ENCODE measurements at regions not wholly inside any gene's neighbourhood (a gene's known extent, or its start where the extent isn't known, plus 50 kb on each side); places are given as distances from the start of the nearest gene placed in this dataset.

- no peak for DNase-seq
- intact Hi-C loops (cut with DNase I): no loop called here
- no peak for ATAC-seq
- H3K36me3 ChIP-seq: no peaks in the 10 kb centered on the region
- H3K9me3 ChIP-seq: peaks cover 0 to 4% of the 10 kb centered on the region in 2 donors
- H3K4me3 ChIP-seq: no peak overlapping the region
- no peak overlapping the region for H3K27ac ChIP-seq
- TF ChIP-seq CTCF (IDR thresholded peaks at IDR 0.05): no peak
- no peaks in the 10 kb centered on the region for H3K4me1 ChIP-seq
- H3K27me3 ChIP-seq: no peaks in the 10 kb centered on the region
These were observed 152.2 kb upstream of the MEIS2 start for GRCh38 chr15:37252530-37252929.

GRCh38 chr15:37253877-37254276 is 153.5 kb upstream of the MEIS2 start:
- Histone ChIP-seq H3K27ac (no peak overlapping the region), H3K4me1 (no peaks in the 10 kb centered on the region), H3K36me3 (no peaks in the 10 kb centered on the region), H3K4me3 (no peak overlapping the region), H3K9me3 (peaks cover 0 to 4% of the 10 kb centered on the region in 2 donors), H3K27me3 (no peaks in the 10 kb centered on the region)
- intact Hi-C loops (cut with DNase I): no loop called here
- DNase-seq (no peak), ATAC-seq (no peak)
- TF ChIP-seq CTCF (IDR thresholded peaks at IDR 0.05): no peak

- intact Hi-C loops (cut with DNase I): no loop called here
- Histone ChIP-seq H3K27me3 (no peaks in the 10 kb centered on the region), H3K4me3 (no peak overlapping the region), H3K4me1 (no peaks in the 10 kb centered on the region), H3K27ac (no peak overlapping the region), H3K9me3 (no peaks in the 10 kb centered on the region), H3K36me3 (no peaks in the 10 kb centered on the region)
- DNase-seq (no peak), ATAC-seq (no peak)
- no peak for TF ChIP-seq CTCF (IDR thresholded peaks at IDR 0.05)
These were observed 159.9 kb upstream of the MEIS2 start for GRCh38 chr15:37260255-37260654.

GRCh38 chr15:37261685-37262084 is 161.3 kb upstream of the MEIS2 start:
- Histone ChIP-seq H3K27ac (no peak overlapping the region), H3K4me3 (no peak overlapping the region), H3K36me3 (no peaks in the 10 kb centered on the region), H3K27me3 (no peaks in the 10 kb centered on the region), H3K4me1 (no peaks in the 10 kb centered on the region), H3K9me3 (no peaks in the 10 kb centered on the region)
- ATAC-seq (no peak), DNase-seq (no peak)
- intact Hi-C loops (cut with DNase I): no loop called here
- no peak for TF ChIP-seq CTCF (IDR thresholded peaks at IDR 0.05)

GRCh38 chr15:37262922-37263608 is 162.7 kb upstream of the MEIS2 start:
- H3K27me3 ChIP-seq: no peaks in the 10 kb centered on the region
- no peak for TF ChIP-seq CTCF (IDR thresholded peaks at IDR 0.05)
- no peak overlapping the region for H3K4me3 ChIP-seq
- H3K27ac ChIP-seq: no peak overlapping the region
- DNase-seq: no peak
- intact Hi-C loops (cut with DNase I): no loop called here
- no peak for ATAC-seq
- no peaks in the 10 kb centered on the region for H3K4me1 ChIP-seq
- no peaks in the 10 kb centered on the region for H3K36me3 ChIP-seq
- no peaks in the 10 kb centered on the region for H3K9me3 ChIP-seq

Data from left lung (tissue), 4 donors.